Kasumi-1 (cell line): ENCODE measurements at regions not wholly inside any gene's neighbourhood (a gene's known extent, or its start where the extent isn't known, plus 50 kb on each side); places are given as distances from the start of the nearest gene placed in this dataset.

ENCODE experiments used
- DNase-seq, 2 experiments: peaks; one replicate each; lab custom pipeline; 2025; lab: John Stamatoyannopoulos, UW

- no peak for DNase-seq
Measured at GRCh38 chr5:77157732-77158532, 52.5 kb upstream of the PDE8B start.

- DNase-seq, result no peak
Measured at GRCh38 chr5:77156379-77156778, 54.1 kb upstream of the PDE8B start.

GRCh38 chr5:77155179-77155785 lies 55.2 kb upstream of the PDE8B start:
- DNase-seq, result no peak

- DNase-seq, result no peak
Measured at GRCh38 chr5:77152441-77152840, 58.0 kb upstream of the PDE8B start.

- no peak for DNase-seq
Measured at GRCh38 chr5:77151501-77151900, 59.0 kb upstream of the PDE8B start.

- peak in 1 of 2 experiments; percentile 14 for DNase-seq
Measured at GRCh38 chr5:77146896-77147295, 59.8 kb upstream of the ZBED3 start.

DNA sequence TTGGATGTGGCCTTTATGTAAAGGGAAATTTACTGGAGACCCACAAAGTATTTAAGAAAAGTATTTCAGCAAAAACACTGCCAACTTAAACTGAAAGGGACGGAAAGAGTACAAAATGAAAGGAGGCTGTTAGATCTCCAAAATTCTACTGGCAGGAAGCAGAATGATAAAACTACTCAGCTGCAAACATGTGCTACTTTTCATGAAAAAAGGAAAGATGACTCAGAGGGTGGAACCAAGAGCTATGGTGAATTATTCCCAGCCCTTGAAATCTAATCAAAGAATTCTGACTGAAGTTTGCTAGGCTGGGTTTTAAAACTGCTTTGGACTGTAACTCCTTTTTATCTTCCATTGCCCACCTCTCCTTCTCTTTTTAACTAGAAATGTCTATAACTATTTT lies 58.6 kb upstream of the ZBED3 start:
- peak in 1 of 2 experiments; percentile 7 for DNase-seq

DNA sequence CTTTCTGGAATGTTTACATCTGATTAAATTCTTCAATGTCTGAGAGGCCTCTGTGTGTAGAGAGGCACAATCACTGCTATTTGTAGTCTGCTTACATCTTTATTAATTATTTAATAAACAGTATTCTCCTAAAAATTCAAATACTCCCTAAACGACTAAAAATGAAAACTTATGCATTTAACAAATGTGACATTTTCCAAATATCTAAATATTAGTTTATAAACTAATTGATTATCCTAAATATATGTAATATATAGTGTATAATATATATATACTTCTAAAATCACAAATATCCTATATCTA lies 57.7 kb upstream of the ZBED3 start:
- no peak for DNase-seq

- peak; percentile 80 to 83 for DNase-seq
Measured at GRCh38 chr5:77143998-77144836, 57.1 kb upstream of the ZBED3 start.

GRCh38 chr5:77140350-77140749 lies 53.3 kb upstream of the ZBED3 start:
- no peak for DNase-seq

DNA sequence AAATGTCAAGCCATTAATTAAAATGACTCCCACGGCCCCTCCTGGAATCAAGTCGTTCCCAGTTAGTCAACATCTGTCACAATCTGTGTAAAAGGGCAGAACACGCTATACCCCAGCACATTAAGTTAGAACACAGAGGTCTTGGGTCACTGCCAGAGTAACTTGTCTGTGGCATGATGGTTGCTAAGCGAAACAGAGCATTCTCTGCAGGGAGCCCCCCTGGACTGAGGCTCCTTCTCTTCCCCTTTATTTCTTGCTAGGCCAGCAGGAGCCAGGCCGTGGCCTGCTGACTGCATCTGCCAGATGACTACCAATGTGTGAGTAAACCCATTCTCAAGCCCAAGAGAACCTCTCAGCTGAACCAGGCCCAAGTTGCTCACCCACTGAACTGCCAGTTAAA lies 51.9 kb upstream of the ZBED3 start:
- no peak for DNase-seq
